Ovary (tissue), 3 donors: ENCODE measurements at regions not wholly inside any gene's neighbourhood (a gene's known extent, or its start where the extent isn't known, plus 50 kb on each side); places are given as distances from the start of the nearest gene placed in this dataset.

Experiments
- CTCF ChIP-seq, 3 donors: fragments of 450-650 bp in 2 of 3; fragments of 200-600 bp in 1 of 3; IDR thresholded peaks; one replicate each; pipeline versions ENCODE4 v1.5.1 to v1.8.0; 2016 to 2022; ENCODE audit warnings: antibody characterized with exemption in 3 of 3, mild to moderate bottlenecking in 1 of 3
- EP300 ChIP-seq: sonication (generic); formaldehyde crosslinking; IDR thresholded peaks from one replicate; pipeline ENCODE4 v1.6.1; 2017; ENCODE audit warnings: antibody characterized with exemption
- POLR2A ChIP-seq: fragments of 450-650 bp; IDR thresholded peaks from one replicate; pipeline ENCODE4 v1.6.1; 2017; ENCODE audit warnings: antibody characterized with exemption, mild to moderate bottlenecking, moderate library complexity
- donor health status: DM: no; HTN: no; CAD: no.

- TF ChIP-seq CTCF (IDR thresholded peaks at IDR 0.05) (no peak), POLR2A (no peak), EP300 (no peak)
Measured at GRCh38 chr1:2946291-2946690, 75.0 kb upstream of the ACTRT2 start.
